ENCODE measurements at regions not wholly inside any gene's neighbourhood (a gene's known extent, or its start where the extent isn't known, plus 50 kb on each side); places are given as distances from the start of the nearest gene placed in this dataset.

DNA sequence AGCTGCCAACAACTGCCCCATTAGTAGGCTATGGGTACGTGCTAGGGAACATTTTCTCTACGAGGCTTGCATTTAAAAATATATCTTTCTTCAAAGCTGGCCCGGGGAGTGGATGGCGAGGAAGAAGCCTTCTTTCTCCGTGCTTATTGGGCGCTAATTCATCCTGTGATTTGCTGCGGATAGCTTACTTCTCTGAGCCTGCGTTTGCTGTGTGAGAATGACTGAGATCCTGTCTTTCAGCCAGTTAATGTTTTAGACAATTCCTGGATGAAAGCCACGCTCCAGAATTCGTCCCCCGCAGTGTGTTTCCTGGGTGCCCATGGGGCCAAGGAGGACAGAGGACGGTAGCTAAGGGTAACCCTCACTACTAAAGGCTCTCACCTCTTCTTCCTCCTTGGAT is 57.8 kb upstream of the TARBP1 start:
- no peak for DNase-seq (ENCODE audit: low spot score)

- no peak for DNase-seq (ENCODE audit: low spot score)
Measured at GRCh38 chr1:234535763-234536515, 57.0 kb upstream of the TARBP1 start.

GRCh38 chr1:234535218-234535617 is 56.2 kb upstream of the TARBP1 start:
- no peak for DNase-seq (ENCODE audit: low spot score)

- no peak for DNase-seq (ENCODE audit: low spot score)
Measured at GRCh38 chr1:234533975-234534876, 55.2 kb upstream of the TARBP1 start.

DNA sequence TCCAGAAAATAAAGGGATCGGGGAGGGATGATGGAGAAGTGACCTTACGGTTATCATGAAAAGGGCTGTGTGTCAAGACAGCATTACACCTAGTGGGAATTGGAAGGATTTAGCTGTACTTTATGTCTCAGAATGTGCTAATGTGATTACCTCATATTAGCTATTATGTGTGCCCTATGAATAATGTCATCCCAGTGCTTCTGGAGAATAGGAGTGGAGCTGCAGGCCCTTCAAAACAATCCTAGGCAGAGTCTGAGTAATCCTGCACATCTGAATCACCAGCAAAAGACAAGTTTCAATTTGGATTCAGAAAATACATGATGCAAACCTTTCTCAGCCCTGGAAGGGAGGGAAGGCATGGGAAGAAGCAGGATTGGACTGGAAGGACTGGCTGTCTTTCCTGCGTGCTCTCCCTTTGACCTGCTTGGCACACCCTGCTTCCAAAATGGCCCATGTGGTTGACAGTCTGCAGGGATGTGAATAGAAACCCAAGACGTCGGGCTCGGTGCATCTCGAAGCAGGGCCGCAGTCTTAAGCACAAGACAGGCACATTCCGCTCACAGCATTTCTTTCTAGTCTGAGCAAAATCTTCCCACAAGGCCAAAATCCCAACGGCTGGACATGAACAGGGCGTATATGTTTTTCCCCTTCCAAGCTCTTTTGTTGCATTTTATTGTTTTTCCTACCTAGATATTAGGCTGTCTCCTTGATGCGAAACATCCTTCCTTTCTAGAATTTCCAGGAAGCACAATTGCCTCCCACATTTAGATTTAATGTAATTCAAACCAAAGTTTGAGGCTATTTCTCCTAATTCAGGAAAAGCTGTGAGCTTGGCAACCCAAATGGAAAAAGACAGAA is 54.3 kb upstream of the TARBP1 start:
- DNase-seq (ENCODE audit: low spot score) = no peak

DNA sequence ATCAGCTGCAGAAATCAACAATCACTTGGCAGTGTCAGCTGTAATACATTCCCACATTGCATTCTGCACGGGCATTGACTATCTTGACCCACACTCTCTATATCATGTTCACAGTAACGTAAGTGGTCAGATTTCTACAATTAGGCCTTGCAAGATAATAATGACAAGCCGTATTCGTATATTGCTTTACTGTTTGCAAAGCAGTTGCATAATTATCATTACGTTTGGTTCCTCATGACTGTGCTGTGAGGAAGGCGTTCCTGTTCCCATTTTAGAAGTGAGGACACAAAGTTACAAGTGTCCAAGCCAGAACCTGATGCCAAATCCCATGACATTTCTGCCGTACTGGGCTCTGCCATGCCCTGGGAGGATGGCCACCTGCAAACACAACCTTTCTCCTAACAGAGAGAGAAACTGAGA is 53.5 kb upstream of the TARBP1 start:
- DNase-seq (ENCODE audit: low spot score) = no peak

- no peak for DNase-seq (ENCODE audit: low spot score)
Measured at GRCh38 chr1:234531151-234531635, 52.2 kb upstream of the TARBP1 start.

DNA sequence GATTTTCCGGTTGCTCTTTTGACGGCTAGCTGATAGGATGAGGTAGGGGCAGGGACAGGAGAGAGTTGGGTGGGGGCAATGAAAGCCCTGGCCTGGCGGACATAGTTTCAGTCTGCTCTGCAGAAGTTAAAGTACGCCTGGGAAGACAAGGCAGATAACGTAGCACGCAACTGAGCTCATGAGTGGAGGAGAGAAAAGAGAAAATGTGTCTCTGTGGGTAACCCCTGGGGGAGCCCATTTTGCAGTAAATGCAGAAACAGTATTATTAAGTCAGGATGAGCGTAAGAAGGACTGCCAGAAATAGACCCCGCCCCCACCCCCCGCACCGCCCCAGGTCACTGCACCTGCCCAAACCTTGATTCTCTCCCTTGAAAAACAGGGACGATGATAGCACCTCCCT is 51.7 kb upstream of the TARBP1 start:
- DNase-seq (ENCODE audit: low spot score) = no peak

GRCh38 chr1:234529950-234530237 is 50.9 kb upstream of the TARBP1 start:
- DNase-seq (ENCODE audit: low spot score) = no peak

- DNase-seq (ENCODE audit: low spot score) = no peak
Measured at GRCh38 chr1:234529095-234529949, 50.3 kb upstream of the TARBP1 start.

All from LoVo (cell line).